HG03039 (cell line): ENCODE measurements at regions not wholly inside any gene's neighbourhood (a gene's known extent, or its start where the extent isn't known, plus 50 kb on each side); places are given as distances from the start of the nearest gene placed in this dataset.
"Not testable (repeated sequence)": the region's sequence is repeated elsewhere in the genome, so short reads cannot be mapped to it uniquely, and the experiment has no call there.

Source experiments
- ATAC-seq: cut with Tn5 transposase; IDR thresholded peaks from one replicate; pipeline ENCODE4 v1.9.1; 2021; ENCODE audit warnings: mild to moderate bottlenecking, moderate library complexity; ENCODE audit not compliant: unreplicated experiment

- no peak for ATAC-seq
These were observed 442.0 kb downstream of the MDFIC start for GRCh38 chr7:115363916-115364315.

- ATAC-seq: no peak
These were observed 438.1 kb downstream of the MDFIC start for GRCh38 chr7:115359955-115360354.

GRCh38 chr7:115359119-115359518, 437.2 kb downstream of the MDFIC start:
- ATAC-seq: no peak

GRCh38 chr7:115357703-115357999, 435.8 kb downstream of the MDFIC start:
- no peak for ATAC-seq

GRCh38 chr7:115356999-115357702, 435.3 kb downstream of the MDFIC start:
- ATAC-seq: no peak

- ATAC-seq: no peak
These were observed 434.3 kb downstream of the MDFIC start for GRCh38 chr7:115356139-115356746.

- no peak for ATAC-seq
These were observed 433.0 kb downstream of the MDFIC start for GRCh38 chr7:115354925-115355324.

GRCh38 chr7:115352375-115352774, 430.5 kb downstream of the MDFIC start:
- no peak for ATAC-seq

GRCh38 chr7:115350764-115351163, 428.9 kb downstream of the MDFIC start:
- ATAC-seq: no peak

- ATAC-seq: no peak
These were observed 427.7 kb downstream of the MDFIC start for GRCh38 chr7:115349635-115350034.

GRCh38 chr7:115346685-115347084, 424.8 kb downstream of the MDFIC start:
- no peak for ATAC-seq

- ATAC-seq: no peak
These were observed 418.9 kb downstream of the MDFIC start for GRCh38 chr7:115340828-115341227.

- ATAC-seq: no peak
These were observed 416.1 kb downstream of the MDFIC start for GRCh38 chr7:115338016-115338415.

- no peak for ATAC-seq
These were observed 410.8 kb downstream of the MDFIC start for GRCh38 chr7:115332691-115333090.

GRCh38 chr7:115329006-115329405, 407.1 kb downstream of the MDFIC start:
- ATAC-seq: no peak

- no peak for ATAC-seq
These were observed 406.1 kb downstream of the MDFIC start for GRCh38 chr7:115328018-115328417.

- ATAC-seq: no peak
These were observed 405.4 kb downstream of the MDFIC start for GRCh38 chr7:115327326-115327725.

GRCh38 chr7:115319541-115319940, 397.6 kb downstream of the MDFIC start:
- ATAC-seq: no peak

- ATAC-seq: not testable (repeated sequence)
These were observed 388.4 kb downstream of the MDFIC start for GRCh38 chr7:115310316-115310715.

GRCh38 chr7:115306586-115306985, 384.7 kb downstream of the MDFIC start:
- ATAC-seq: no peak

GRCh38 chr7:115300231-115300870, 378.5 kb downstream of the MDFIC start:
- no peak for ATAC-seq

- no peak for ATAC-seq
These were observed 377.6 kb downstream of the MDFIC start for GRCh38 chr7:115299397-115300037.
